RCC 7860 (cell line): ENCODE measurements at regions not wholly inside any gene's neighbourhood (a gene's known extent, or its start where the extent isn't known, plus 50 kb on each side); places are given as distances from the start of the nearest gene placed in this dataset.
"Not testable (repeated sequence)": the region's sequence is repeated elsewhere in the genome, so short reads cannot be mapped to it uniquely, and the experiment has no call there.

Source experiments
- DNase-seq: peaks from one replicate; pipeline ENCODE4 v3.0.0-alpha.2; 2015; ENCODE audit warnings: low spot score
- FAIRE-seq: peaks from 2 replicates; lab custom pipeline; 2012; peaks lifted over from hg19 to GRCh38; lab: Jason Lieb, UNC

DNA sequence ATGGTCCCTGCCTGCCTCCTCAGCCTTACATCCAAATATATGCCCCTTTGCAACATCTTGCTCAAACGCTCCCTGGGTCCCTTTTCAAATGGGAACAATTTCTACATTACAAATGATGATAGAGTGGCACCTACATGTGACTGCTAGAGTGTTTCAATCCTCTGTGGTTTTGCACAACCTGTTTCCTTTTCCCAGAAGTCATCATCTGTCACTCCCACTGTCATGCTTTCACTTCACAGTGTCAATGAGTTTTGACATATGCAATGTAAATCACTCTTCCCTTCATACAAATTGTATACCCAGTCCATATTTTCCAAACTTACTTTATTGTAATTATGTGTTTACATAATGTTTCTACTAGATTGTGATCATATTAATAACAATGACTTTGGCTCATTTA is 887.3 kb downstream of the TDRD15 start:
- DNase-seq (no peak), FAIRE-seq (no peak)

DNA sequence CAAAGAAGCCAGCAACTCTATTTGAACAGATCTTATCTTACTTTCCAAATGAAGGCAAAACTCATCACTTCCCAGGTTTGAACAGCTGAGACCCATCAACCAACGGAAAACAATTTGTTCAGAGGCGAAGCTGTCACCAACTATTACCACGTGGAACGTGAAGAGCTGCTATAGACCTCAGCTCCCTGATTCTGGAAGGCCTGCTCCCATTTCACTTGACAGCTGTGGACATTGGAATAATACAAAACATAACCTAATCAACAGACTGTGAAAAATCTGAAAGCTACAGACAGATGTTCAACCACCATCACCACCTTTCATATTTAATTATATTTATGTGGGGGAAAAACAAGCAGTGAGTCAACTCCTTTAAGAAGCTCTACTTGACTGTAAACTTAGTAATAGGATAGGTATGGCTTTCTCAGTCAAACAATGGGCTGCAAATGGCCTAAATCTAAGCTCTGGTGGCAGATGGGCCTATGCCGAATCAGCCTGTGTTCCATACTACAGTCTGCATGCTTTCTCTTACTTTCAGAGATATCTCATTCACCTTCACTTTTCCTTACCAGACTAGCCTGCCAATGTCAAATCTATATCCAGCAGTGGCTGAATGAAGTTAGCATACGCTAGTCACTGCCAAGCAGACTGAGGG is 896.4 kb downstream of the TDRD15 start:
- no peak for DNase-seq
- FAIRE-seq = no peak

- DNase-seq (no peak), FAIRE-seq (no peak)
These were observed 903.7 kb downstream of the TDRD15 start for GRCh38 chr2:22027345-22028005.

DNA sequence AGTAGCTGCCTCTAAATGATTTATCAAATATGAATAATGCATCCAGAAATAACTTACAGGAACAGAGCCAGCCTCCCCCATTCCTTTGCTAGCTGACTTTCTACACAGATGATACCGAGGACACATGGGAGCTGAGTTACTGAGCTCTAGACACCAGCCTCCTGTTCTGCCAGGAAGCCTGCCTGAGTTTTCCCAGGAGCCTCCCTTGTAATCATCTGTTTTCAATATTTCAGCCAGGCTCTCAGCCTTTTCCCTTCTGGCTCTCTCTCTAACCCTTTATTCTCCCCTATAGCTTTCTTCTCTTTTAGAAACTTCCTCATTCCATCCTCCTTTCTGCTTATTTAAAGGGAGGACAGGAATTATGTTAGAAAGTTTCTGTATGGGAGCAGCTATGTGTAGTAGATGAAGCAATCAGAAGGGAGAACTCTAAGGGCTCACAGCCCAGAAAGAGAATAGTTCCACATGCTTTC is 911.6 kb downstream of the TDRD15 start:
- no peak for DNase-seq
- no peak for FAIRE-seq

- DNase-seq (no peak), FAIRE-seq (no peak)
These were observed 913.5 kb downstream of the TDRD15 start for GRCh38 chr2:22037274-22037673.

GRCh38 chr2:22043784-22044183 is 920.0 kb downstream of the TDRD15 start:
- FAIRE-seq = no peak

DNA sequence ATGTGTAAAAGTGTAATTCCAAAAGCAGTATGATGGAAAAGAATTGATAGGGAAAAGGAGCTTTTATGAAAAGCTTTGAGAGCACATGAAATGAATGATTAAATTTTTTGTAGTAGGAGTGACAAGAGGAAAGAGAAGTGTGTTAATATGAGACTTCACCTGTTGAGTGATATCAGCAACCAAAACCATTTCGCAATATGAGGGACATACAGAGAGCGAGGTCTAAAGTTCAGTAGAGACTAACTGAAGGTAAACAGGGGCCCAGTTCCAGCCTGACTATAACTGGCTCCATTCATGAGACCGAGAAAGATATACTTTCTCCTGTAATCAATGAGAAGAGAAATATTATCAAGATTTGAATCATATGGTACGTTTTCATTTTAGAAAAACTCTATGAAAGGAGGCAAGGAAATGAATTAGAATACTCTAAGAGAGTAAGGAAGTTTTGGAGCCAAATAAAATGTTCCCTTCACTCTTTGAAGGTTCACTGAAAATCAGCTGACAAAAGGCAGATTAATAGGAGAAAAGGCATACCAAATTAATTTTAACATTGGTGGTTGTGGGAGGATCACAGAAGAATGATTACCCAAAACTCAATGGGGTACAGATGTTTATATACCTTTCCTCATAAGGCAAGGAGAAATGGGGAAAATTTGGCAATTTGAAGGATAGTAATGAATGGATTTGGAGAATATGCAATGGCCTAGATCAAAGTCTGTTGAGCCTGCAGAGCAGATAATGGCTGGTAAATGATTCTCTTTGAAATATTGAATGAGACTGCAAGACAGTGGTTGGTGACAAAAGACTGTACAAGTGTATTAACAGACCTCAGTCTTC is 932.2 kb downstream of the TDRD15 start:
- FAIRE-seq = no peak
- DNase-seq = no peak

More at GRCh38 chr2:22043784-22044183, 920.0 kb downstream of the TDRD15 start:
- no peak for DNase-seq

DNA sequence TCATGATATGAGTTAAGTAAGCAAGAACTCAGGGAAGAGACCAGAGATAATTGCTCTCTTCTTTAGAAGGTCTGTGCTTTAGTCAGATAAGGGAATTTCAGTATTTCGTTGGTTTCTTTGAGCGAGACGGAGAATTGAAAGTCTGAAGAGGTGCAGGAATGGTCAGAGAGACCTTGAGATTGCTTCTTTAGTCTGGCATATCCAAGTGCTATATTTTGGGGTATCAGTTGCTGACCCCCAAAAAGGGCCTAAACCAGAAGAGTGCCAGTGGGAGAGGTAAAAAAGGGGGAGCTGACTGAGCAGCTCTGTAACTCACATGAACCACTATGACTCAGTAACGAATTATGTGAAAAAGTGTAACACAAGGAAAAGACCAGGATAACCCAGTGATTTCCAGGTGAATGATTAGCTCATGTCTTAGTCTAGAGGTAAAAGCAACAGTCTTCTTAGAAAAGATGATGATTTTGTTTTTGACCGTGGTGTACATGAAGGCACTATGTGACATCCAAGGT is 932.9 kb downstream of the TDRD15 start:
- DNase-seq = peak; percentile 35
- peak; percentile 50 for FAIRE-seq

- DNase-seq (no peak), FAIRE-seq (no peak)
These were observed 938.9 kb downstream of the TDRD15 start for GRCh38 chr2:22062679-22063078.

GRCh38 chr2:22076454-22076853 is 952.7 kb downstream of the TDRD15 start:
- DNase-seq = no peak
- no peak for FAIRE-seq

DNA sequence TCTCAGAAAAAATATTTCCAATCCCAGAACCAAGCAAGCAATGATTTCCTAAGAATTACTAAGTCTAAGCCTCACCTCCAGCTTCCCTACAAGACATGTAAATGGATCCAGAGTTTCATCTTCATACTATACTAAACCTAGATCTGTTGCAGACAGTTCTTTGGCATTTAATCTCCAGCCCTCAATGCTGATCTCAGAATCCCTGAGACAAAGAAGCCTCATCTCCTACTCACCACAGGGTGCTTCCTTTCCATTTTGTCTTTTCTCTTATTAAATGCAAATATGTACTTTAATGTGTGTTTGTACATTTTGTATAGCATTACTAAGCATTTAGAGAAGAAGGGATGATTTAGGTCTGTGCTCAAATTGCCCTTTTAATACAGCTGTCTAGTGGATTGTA is 954.9 kb downstream of the TDRD15 start:
- DNase-seq (no peak), FAIRE-seq (no peak)

DNA sequence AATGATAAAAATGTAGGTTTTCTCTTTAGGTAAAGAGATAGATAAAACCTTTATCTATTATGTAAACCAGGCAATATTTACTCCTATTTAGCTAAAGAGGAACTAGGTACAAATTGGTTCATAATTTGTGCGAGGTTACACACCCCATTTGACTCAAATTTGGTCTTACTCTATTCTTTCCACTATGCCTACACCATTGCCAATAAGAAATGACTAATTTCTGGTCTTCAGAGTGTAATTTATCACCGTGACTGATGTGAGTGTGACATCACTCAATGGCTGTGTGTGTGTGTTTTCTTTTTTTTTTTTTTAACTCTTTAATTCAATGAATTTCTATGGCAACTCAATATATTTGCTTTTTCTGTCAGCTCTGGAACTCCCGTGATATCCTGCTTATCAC is 955.8 kb downstream of the TDRD15 start:
- no peak for FAIRE-seq
- no peak for DNase-seq

GRCh38 chr2:22086726-22087125 is 963.0 kb downstream of the TDRD15 start:
- FAIRE-seq (no peak), DNase-seq (no peak)

- DNase-seq, FAIRE-seq: not testable (repeated sequence)
These were observed 979.8 kb downstream of the TDRD15 start for GRCh38 chr2:22103617-22104016.

GRCh38 chr2:22110244-22110651 is 986.5 kb downstream of the TDRD15 start:
- DNase-seq = no peak

DNA sequence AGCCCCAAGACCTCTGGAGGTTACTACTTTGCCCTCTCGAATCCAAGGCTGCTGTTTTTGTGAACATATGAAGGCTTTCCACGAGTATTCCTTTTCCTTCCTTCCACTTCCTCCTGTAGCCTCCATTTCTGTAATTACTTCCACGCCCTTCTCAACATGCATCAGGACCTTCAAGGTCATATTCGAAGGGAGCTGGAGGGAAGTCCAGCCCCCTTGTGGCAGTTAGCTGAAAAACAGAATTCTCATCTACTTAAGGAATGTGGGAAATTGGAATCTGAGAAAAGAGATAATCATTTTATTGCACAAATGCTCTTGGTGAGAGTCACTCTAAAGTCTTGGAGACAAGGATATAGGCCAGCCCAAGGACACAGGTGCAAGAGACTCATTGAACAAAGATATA is 1000.2 kb downstream of the TDRD15 start:
- FAIRE-seq (no peak), DNase-seq (no peak)

More at GRCh38 chr2:22110244-22110651, 986.5 kb downstream of the TDRD15 start:
- no peak for FAIRE-seq

DNA sequence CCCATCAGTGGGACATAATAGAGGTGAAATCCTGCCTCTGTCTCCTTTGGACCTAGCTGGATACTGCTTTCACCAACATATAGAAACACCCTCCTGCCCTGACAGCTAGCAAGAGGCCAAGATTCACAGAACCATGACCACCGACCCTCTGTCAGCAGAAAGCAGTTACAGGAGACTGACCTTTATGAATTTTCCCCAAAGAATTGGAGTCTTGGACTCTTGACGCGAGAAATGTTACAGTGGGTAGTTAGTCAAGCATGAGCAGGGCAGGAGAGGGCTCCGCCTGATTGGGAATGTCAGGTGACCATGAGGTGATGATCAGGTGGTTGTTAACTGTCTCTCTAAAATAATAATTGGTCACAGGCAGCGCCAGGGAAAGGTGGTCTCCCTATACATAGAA is 1002.3 kb downstream of the TDRD15 start:
- FAIRE-seq (no peak), DNase-seq (no peak)

- FAIRE-seq = no peak
These were observed 1003.2 kb downstream of the TDRD15 start for GRCh38 chr2:22126978-22127377.

GRCh38 chr2:22134421-22134820 is 1010.7 kb downstream of the TDRD15 start:
- no peak for DNase-seq
- no peak for FAIRE-seq

More at GRCh38 chr2:22126978-22127377, 1003.2 kb downstream of the TDRD15 start:
- DNase-seq = no peak

DNA sequence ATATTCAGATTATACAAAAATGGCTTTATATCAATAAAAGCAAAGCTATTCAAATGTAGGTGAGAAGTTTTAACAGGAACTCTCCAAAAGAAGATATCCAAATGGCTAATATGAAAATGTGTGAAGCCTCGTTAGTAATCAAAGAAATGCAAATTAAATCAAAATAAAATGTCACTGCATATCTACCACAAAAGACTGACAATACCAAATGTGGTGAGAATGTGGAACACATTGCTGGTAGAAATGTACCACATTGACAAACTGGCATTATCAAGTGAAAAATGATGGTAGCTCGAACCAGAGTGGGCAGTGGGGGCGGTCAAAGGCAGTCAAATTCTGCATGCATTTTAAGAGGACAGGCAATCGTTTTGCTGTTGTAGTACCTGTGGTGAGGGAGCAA is 1012.7 kb downstream of the TDRD15 start:
- no peak for FAIRE-seq

DNA sequence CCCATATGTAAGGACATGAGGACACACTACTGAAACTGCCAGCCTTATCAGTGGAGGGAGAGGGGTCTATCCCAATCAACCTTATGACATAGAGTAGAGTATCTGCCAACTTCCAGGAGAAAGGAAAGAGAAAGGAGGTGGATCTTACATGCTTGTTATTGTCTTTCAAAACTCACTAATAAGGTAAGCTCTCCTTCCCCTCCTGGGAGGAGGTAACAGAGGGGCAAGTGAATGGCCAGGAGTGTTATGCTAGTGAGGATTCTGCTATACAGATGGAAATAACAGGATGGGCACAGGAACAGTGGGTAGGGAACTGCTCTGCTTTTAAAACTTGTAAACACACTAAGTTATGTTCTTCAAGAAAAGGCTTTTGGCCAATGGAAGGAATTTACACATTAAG is 1020.1 kb downstream of the TDRD15 start:
- no peak for FAIRE-seq

More for the DNA sequence above, 1012.7 kb downstream of the TDRD15 start:
- DNase-seq = no peak

More for the DNA sequence above, 1020.1 kb downstream of the TDRD15 start:
- no peak for DNase-seq
